NAMALWA (cell line): ENCODE measurements at regions not wholly inside any gene's neighbourhood (a gene's known extent, or its start where the extent isn't known, plus 50 kb on each side); places are given as distances from the start of the nearest gene placed in this dataset.

Experiments used
- DNase-seq: peaks from one replicate; pipeline ENCODE4 v3.0.0-alpha.2; 2015; ENCODE audit warnings: low spot score

DNA sequence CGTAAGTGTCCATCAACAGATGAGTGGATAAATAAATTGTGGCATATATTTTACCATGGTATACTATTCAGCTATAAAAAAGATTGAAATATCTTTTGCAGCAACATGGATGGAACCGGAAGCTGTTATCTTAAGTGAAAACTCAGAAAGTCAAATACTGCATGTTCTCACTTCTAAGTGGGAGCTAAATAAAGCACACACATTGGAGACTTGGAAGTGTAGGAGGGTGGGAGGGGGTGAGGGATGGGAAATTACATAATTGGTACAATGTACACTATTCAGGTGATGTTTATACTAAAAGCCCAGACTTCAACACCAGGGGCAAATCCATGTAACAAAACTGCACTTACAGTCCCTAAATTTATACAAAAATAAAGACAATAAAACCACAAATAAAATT lies 72.6 kb upstream of the SPRY1 start:
- DNase-seq, result no peak

- DNase-seq, result peak; percentile 67
Measured at GRCh38 chr4:123325241-123325681, 71.3 kb upstream of the SPRY1 start.

- DNase-seq, result no peak
Measured at GRCh38 chr4:123327346-123327745, 69.2 kb upstream of the SPRY1 start.

- no peak for DNase-seq
Measured at GRCh38 chr4:123327846-123328429, 68.7 kb upstream of the SPRY1 start.

DNA sequence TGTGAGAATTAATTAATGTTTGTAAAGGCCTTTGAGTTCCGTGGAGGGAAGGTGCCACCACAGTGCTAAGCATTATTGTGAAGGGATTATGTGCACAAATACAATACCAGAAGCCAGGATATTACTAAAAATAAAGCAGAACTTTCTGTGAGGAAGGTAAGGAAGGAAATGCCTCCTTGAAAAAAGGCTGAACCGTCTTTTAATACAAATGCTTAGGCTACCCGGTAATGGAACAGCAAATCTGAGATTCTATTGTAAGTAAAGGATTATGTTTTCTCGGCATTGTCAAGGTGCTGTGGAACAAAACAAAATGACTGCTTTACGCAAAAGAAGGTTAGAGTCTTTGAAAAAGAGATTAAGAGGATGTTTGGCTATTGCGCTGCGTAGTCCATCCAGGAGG lies 57.9 kb upstream of the SPRY1 start:
- no peak for DNase-seq

- no peak for DNase-seq
Measured at GRCh38 chr4:123339507-123340380, 56.9 kb upstream of the SPRY1 start.

GRCh38 chr4:123340381-123340701 lies 56.3 kb upstream of the SPRY1 start:
- DNase-seq, result no peak

- DNase-seq, result no peak
Measured at GRCh38 chr4:123342498-123342897, 54.1 kb upstream of the SPRY1 start.

DNA sequence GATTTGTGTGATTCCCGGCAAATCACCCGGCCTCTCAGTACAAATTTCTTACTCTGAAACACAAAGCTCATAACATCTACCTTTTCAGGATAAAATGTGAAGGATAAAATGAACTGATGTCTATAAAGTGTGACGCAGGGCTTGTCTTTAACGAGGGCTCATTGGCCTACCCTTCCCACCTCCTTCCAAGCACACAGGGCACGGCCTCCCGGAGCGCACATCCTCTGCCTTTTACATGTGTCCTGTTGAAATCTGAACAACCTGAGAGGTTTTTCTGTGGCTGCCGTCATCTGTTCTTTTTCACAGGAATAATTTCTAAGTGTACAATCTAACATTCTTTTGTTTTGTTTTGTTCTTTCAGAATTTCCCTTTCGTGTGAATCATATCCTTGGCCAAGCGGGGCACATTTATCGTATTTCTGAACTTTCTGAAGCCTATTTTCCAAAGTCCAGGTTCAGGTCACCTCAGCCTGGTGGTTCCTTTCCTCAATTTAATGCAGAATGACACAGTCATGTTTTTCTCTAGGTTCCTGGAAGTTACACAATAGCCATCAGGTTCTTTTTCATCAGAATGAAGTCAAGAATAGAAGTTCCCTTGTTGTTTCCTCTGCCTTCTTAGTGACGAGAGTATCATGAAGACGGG lies 53.1 kb upstream of the SPRY1 start:
- no peak for DNase-seq

GRCh38 chr4:123345137-123345934 lies 51.3 kb upstream of the SPRY1 start:
- no peak for DNase-seq

- no peak for DNase-seq
Measured at GRCh38 chr4:123345935-123346300, 50.7 kb upstream of the SPRY1 start.

GRCh38 chr4:123346330-123346940 lies 50.2 kb upstream of the SPRY1 start:
- DNase-seq, result no peak
